H1 (cell line): ENCODE measurements at regions not wholly inside any gene's neighbourhood (a gene's known extent, or its start where the extent isn't known, plus 50 kb on each side); places are given as distances from the start of the nearest gene placed in this dataset.

Experiments
- CTCF ChIA-PET: fragments of 300-600 bp; sonication (Branson Sonifier 250); formaldehyde crosslinking; loops from one replicate; lab custom pipeline; 2021; ENCODE audit not compliant: partially characterized antibody; lab: Charles Lee
- POLR2A ChIA-PET: fragments of 300-600 bp; sonication (Branson Sonifier 250); formaldehyde crosslinking; loops from one replicate; lab custom pipeline; 2021; ENCODE audit warnings: inconsistent platforms; ENCODE audit not compliant: partially characterized antibody; lab: Charles Lee
- DNase-seq, 2 experiments: peaks; one replicate each; pipeline versions ENCODE4 v3.0.0 to v3.0.0-alpha.2; 2010 to 2022; ENCODE audit warnings: low spot score in 2 of 2, low read depth in 1 of 2, mixed read lengths in 1 of 2
- FAIRE-seq: peaks from 2 replicates; lab custom pipeline; 2011; peaks lifted over from hg19 to GRCh38; lab: Jason Lieb, UNC
- H2AFZ ChIP-seq: 2 replicates; pipeline ENCODE4 v1.8.1; 2012; ENCODE audit warnings: low read length, inconsistent platforms
- H2AK5ac ChIP-seq: 2 replicates; pipeline ENCODE4 v1.6.1; 2013; ENCODE audit warnings: low read depth, low read length
- H2BK120ac ChIP-seq: replicated peaks from 2 replicates; pipeline ENCODE3; 2013; ENCODE audit warnings: low read depth, low read length, inconsistent platforms
- H2BK12ac ChIP-seq: 2 replicates; pipeline ENCODE4 v1.6.1; 2013; ENCODE audit warnings: low read depth, low read length
- H2BK15ac ChIP-seq: 2 replicates; pipeline ENCODE4 v1.6.1; 2013; ENCODE audit warnings: low read length
- H2BK20ac ChIP-seq: 2 replicates; pipeline ENCODE4 v1.6.1; 2013; ENCODE audit warnings: low read length
- H2BK5ac ChIP-seq: 2 replicates; pipeline ENCODE4 v1.6.1; 2013; ENCODE audit warnings: low read depth, low read length
- H3K14ac ChIP-seq: 2 replicates; pipeline ENCODE4 v1.6.1; 2013; ENCODE audit warnings: inconsistent platforms; ENCODE audit not compliant: insufficient read length
- H3K18ac ChIP-seq: 2 replicates; pipeline ENCODE4 v1.6.1; 2013; ENCODE audit warnings: low read length; ENCODE audit errors: extremely low read depth
- H3K23ac ChIP-seq: 2 replicates; pipeline ENCODE4 v1.6.1; 2013; ENCODE audit warnings: inconsistent platforms; ENCODE audit not compliant: insufficient read length
- H3K23me2 ChIP-seq: 2 replicates; pipeline ENCODE4 v1.6.1; 2013; ENCODE audit warnings: low read depth, low read length
- H3K27ac ChIP-seq: 2 replicates; pipeline ENCODE4 v1.6.1; 2011; ENCODE audit warnings: low read depth, low read length, inconsistent platforms
- H3K27me3 ChIP-seq, 4 experiments: replicated peaks in 1 of 4; 1 replicate in 1 of 4; 2 replicates in 3 of 4; pipeline versions ENCODE4 v1.6.1 to v1.8.1; 2011 to 2013; ENCODE audit warnings: low read length in 3 of 4, mild to moderate bottlenecking in 3 of 4, inconsistent platforms in 2 of 4, mixed read lengths in 2 of 4, moderate library complexity in 1 of 4; ENCODE audit not compliant: control insufficient read depth in 3 of 4, insufficient read depth in 3 of 4; ENCODE audit errors: extremely low read depth in 1 of 4
- H3K36me3 ChIP-seq, 4 experiments: 2 replicates each; pipeline versions ENCODE4 v1.6.1 to v1.8.1; 2011 to 2013; ENCODE audit warnings: mild to moderate bottlenecking in 4 of 4, low read length in 3 of 4, moderate library complexity in 2 of 4, control low read depth in 1 of 4, inconsistent platforms in 1 of 4; ENCODE audit not compliant: insufficient read depth in 4 of 4, control insufficient read depth in 2 of 4
- H3K4ac ChIP-seq: replicated peaks from 2 replicates; pipeline ENCODE3; 2013; ENCODE audit warnings: low read length, low read depth, mixed read lengths, inconsistent platforms; ENCODE audit not compliant: insufficient read length
- H3K4me1 ChIP-seq, 4 experiments: replicated peaks in 1 of 4; 1 replicate in 1 of 4; 2 replicates in 3 of 4; pipeline versions ENCODE4 v1.6.1 to v1.8.1; 2011 to 2013; ENCODE audit warnings: low read length in 3 of 4, inconsistent platforms in 2 of 4, mixed read lengths in 1 of 4; ENCODE audit not compliant: insufficient read depth in 4 of 4, control insufficient read depth in 3 of 4
- H3K4me2 ChIP-seq, 2 experiments: 2 replicates each; pipeline versions ENCODE4 v1.6.1 to v1.8.1; 2011 to 2013; ENCODE audit warnings: low read depth in 2 of 2, low read length in 2 of 2, control low read depth in 1 of 2, inconsistent platforms in 1 of 2, mild to moderate bottlenecking in 1 of 2; ENCODE audit not compliant: insufficient read depth in 1 of 2
- H3K4me3 ChIP-seq, 4 experiments: fragments of 200-600, 300-600 bp in 1 of 4; sonication (generic), shearing (Covaris generic), sonication (Bioruptor Twin) in 1 of 4; 2 replicates each; pipeline versions ENCODE4 v1.5.1 to v1.8.1; 2011 to 2016; ENCODE audit warnings: low read length in 4 of 4, low read depth in 3 of 4, control low read depth in 2 of 4, inconsistent platforms in 2 of 4, mild to moderate bottlenecking in 2 of 4, mixed read lengths in 1 of 4, moderate library complexity in 1 of 4; ENCODE audit not compliant: insufficient read depth in 2 of 4; ENCODE audit errors: extremely low read depth in 1 of 4
- H3K56ac ChIP-seq: replicated peaks from 2 replicates; pipeline ENCODE3; 2013; ENCODE audit warnings: low read depth, mild to moderate bottlenecking, mixed read lengths, low read length, inconsistent platforms; ENCODE audit not compliant: insufficient read length
- H3K79me1 ChIP-seq: 2 replicates; pipeline ENCODE4 v1.6.1; 2013; ENCODE audit warnings: low read depth, low read length, control low read depth
- H3K79me2 ChIP-seq, 2 experiments: 2 replicates each; pipeline versions ENCODE4 v1.6.1 to v1.8.1; 2012 to 2013; ENCODE audit warnings: low read length in 2 of 2, mild to moderate bottlenecking in 2 of 2, inconsistent platforms in 1 of 2; ENCODE audit not compliant: insufficient read depth in 2 of 2, control insufficient read depth in 1 of 2
- H3K9ac ChIP-seq, 4 experiments: replicated peaks in 1 of 4; 1 replicate in 1 of 4; 2 replicates in 3 of 4; pipeline versions ENCODE4 v1.6.1 to v1.8.1; 2011 to 2013; ENCODE audit warnings: low read depth in 3 of 4, low read length in 3 of 4, control low read depth in 2 of 4, mild to moderate bottlenecking in 2 of 4, moderate library complexity in 2 of 4, inconsistent platforms in 1 of 4; ENCODE audit errors: extremely low read depth in 1 of 4
- H3K9me3 ChIP-seq, 2 experiments: 2 replicates each; pipeline versions ENCODE4 v1.6.1 to v1.8.1; 2012 to 2013; ENCODE audit warnings: mild to moderate bottlenecking in 2 of 2, moderate library complexity in 2 of 2, control low read depth in 1 of 2, inconsistent platforms in 1 of 2, low read depth in 1 of 2, low read length in 1 of 2, mixed read lengths in 1 of 2; ENCODE audit not compliant: insufficient read depth in 2 of 2
- H4K20me1 ChIP-seq, 2 experiments: replicated peaks in 1 of 2; 2 replicates each; pipeline versions ENCODE3 to v1.8.1; 2011 to 2013; ENCODE audit warnings: inconsistent platforms in 2 of 2, low read length in 2 of 2, mild to moderate bottlenecking in 1 of 2; ENCODE audit not compliant: insufficient read depth in 2 of 2, control insufficient read depth in 1 of 2
- H4K5ac ChIP-seq: 2 replicates; pipeline ENCODE4 v1.6.1; 2013; ENCODE audit warnings: low read length, low read depth, mixed read lengths, inconsistent platforms; ENCODE audit not compliant: insufficient read length
- H4K8ac ChIP-seq: 2 replicates; pipeline ENCODE4 v1.8.0; 2013; ENCODE audit warnings: mild to moderate bottlenecking, moderate library complexity, low read length, inconsistent platforms; ENCODE audit not compliant: insufficient read depth; ENCODE audit errors: extremely low read depth
- H4K91ac ChIP-seq: replicated peaks from 2 replicates; pipeline ENCODE3; 2013; ENCODE audit warnings: low read length, mixed read lengths, inconsistent platforms; ENCODE audit not compliant: insufficient read length
- EGR1 ChIP-seq: IDR thresholded peaks from 2 replicates; pipeline ENCODE4 v1.6.1; 2011; ENCODE audit warnings: low read depth, low read length, borderline replicate concordance
- KDM4A ChIP-seq: IDR thresholded peaks from one replicate; pipeline ENCODE4 v1.7.1; 2012; ENCODE audit warnings: low read depth, mild to moderate bottlenecking, moderate library complexity, low read length, inconsistent platforms; ENCODE audit not compliant: severe bottlenecking
- SIX5 ChIP-seq: IDR thresholded peaks from 2 replicates; pipeline ENCODE4 v1.6.1; 2011; ENCODE audit warnings: mild to moderate bottlenecking, low read depth, low read length
- SP4 ChIP-seq: IDR thresholded peaks from 2 replicates; pipeline ENCODE4 v1.6.1; 2012; ENCODE audit warnings: low read length, inconsistent platforms
- TBP ChIP-seq: IDR thresholded peaks from 2 replicates; pipeline ENCODE4 v1.6.1; 2011; ENCODE audit warnings: low read depth, low read length, improper control_type of control experiment

- no peaks in the 10 kb centered on the region for H3K27me3 ChIP-seq
- no peak overlapping the region for H3K4ac ChIP-seq
- no peaks in the 10 kb centered on the region for H3K9me3 ChIP-seq
- H4K5ac ChIP-seq: no peak overlapping the region
- FAIRE-seq (no peak), DNase-seq (no peak)
- H3K14ac ChIP-seq: no peak overlapping the region
- H3K23ac ChIP-seq: no peak overlapping the region
- no peaks in the 10 kb centered on the region for H4K20me1 ChIP-seq
- H2BK12ac ChIP-seq: no peak overlapping the region
- H2AFZ ChIP-seq: no peak overlapping the region
- H3K23me2 ChIP-seq: no peaks in the 10 kb centered on the region
- H3K4me1 ChIP-seq: no peaks in the 10 kb centered on the region
- no peak overlapping the region for H2AK5ac ChIP-seq
- TF ChIP-seq SIX5 (no peak), SP4 (no peak), TBP (no peak), KDM4A (no peak), EGR1 (no peak)
- POLR2A ChIA-PET: no interaction called here
- no peak overlapping the region for H3K9ac ChIP-seq
- H2BK120ac ChIP-seq: no peak overlapping the region
- H2BK20ac ChIP-seq: no peak overlapping the region
- no peak overlapping the region for H3K4me2 ChIP-seq
- H2BK15ac ChIP-seq: no peak overlapping the region
- H3K56ac ChIP-seq: no peak overlapping the region
- no peak overlapping the region for H4K91ac ChIP-seq
- no peak overlapping the region for H4K8ac ChIP-seq
- CTCF ChIA-PET: no interaction called here
- no peak overlapping the region for H3K18ac ChIP-seq
- no peaks in the 10 kb centered on the region for H3K36me3 ChIP-seq
- H3K79me1 ChIP-seq: no peaks in the 10 kb centered on the region
- H3K27ac ChIP-seq: no peak overlapping the region
- no peak overlapping the region for H3K4me3 ChIP-seq
- H3K79me2 ChIP-seq: no peaks in the 10 kb centered on the region
- H2BK5ac ChIP-seq: no peak overlapping the region
Measured at GRCh38 chr2:123816928-123817327, 208.2 kb upstream of the CNTNAP5 start.
